ENCODE measurements at regions not wholly inside any gene's neighbourhood (a gene's known extent, or its start where the extent isn't known, plus 50 kb on each side); places are given as distances from the start of the nearest gene placed in this dataset.

DNA sequence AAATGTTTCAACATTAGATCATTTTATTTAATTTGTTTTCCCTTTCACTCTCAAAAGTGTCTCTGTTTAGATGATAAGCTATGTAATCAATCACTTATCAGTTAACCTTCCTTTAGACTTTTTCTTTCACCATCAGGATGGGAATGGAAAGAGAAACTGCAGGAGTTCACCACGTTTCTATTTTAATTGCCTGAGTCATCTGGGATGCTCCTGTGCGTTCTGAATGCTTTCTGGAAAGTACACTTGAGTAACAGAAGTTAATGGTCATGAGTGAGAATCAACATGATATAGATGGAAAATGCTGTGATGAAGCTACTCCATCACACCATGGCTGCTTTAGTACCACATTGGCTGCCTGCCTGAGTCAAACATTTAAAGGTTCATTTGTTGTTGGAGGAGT is 783.3 kb upstream of the CDH9 start:
- Histone ChIP-seq H3K36me3 (replicated peaks in 1 of 2; ENCODE audit: control insufficient read depth in 1 of 2, insufficient read depth in 2 of 2, low read length in 1 of 2) (no peaks in the 10 kb centered on the region), H3K27me3 (ENCODE audit: insufficient read depth) (no peaks in the 10 kb centered on the region), H4K20me1 (ENCODE audit: insufficient read depth) (no peaks in the 10 kb centered on the region), H3K4me1 (ENCODE audit: control insufficient read depth in 1 of 2, insufficient read depth in 2 of 2, low read depth in 1 of 2, low read length in 1 of 2) (no peaks in the 10 kb centered on the region), H3K9me2 (no peaks in the 10 kb centered on the region), H3F3A (replicated peaks; ENCODE audit: insufficient read depth) (no peaks in the 10 kb centered on the region), H3K27ac (ENCODE audit: low read depth in 2 of 2, low read length in 1 of 2) (no peak overlapping the region), H3K9me3 (no peaks in the 10 kb centered on the region), H3K9ac (no peak overlapping the region), H2AFZ (ENCODE audit: low read depth) (no peak overlapping the region), H3K79me2 (ENCODE audit: insufficient read depth) (no peaks in the 10 kb centered on the region), H3K4me2 (no peak overlapping the region), H3K4me3 (ENCODE audit: low read depth in 2 of 2, low read length in 1 of 2) (no peak overlapping the region)
- ChIA-PET POLR2A (no interaction called here), CTCF (no interaction called here)
- no peak for DNase-seq
- WGBS (ENCODE audit: low lambda C conversion rate), result 4% methylated on average over 2 of the region's 2 CpGs
- TF ChIP-seq, protein P1, sequence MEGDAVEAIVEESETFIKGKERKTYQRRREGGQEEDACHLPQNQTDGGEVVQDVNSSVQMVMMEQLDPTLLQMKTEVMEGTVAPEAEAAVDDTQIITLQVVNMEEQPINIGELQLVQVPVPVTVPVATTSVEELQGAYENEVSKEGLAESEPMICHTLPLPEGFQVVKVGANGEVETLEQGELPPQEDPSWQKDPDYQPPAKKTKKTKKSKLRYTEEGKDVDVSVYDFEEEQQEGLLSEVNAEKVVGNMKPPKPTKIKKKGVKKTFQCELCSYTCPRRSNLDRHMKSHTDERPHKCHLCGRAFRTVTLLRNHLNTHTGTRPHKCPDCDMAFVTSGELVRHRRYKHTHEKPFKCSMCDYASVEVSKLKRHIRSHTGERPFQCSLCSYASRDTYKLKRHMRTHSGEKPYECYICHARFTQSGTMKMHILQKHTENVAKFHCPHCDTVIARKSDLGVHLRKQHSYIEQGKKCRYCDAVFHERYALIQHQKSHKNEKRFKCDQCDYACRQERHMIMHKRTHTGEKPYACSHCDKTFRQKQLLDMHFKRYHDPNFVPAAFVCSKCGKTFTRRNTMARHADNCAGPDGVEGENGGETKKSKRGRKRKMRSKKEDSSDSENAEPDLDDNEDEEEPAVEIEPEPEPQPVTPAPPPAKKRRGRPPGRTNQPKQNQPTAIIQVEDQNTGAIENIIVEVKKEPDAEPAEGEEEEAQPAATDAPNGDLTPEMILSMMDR (IDR thresholded peaks at IDR 0.05), result no peak
- TF ChIP-seq, protein P2, sequence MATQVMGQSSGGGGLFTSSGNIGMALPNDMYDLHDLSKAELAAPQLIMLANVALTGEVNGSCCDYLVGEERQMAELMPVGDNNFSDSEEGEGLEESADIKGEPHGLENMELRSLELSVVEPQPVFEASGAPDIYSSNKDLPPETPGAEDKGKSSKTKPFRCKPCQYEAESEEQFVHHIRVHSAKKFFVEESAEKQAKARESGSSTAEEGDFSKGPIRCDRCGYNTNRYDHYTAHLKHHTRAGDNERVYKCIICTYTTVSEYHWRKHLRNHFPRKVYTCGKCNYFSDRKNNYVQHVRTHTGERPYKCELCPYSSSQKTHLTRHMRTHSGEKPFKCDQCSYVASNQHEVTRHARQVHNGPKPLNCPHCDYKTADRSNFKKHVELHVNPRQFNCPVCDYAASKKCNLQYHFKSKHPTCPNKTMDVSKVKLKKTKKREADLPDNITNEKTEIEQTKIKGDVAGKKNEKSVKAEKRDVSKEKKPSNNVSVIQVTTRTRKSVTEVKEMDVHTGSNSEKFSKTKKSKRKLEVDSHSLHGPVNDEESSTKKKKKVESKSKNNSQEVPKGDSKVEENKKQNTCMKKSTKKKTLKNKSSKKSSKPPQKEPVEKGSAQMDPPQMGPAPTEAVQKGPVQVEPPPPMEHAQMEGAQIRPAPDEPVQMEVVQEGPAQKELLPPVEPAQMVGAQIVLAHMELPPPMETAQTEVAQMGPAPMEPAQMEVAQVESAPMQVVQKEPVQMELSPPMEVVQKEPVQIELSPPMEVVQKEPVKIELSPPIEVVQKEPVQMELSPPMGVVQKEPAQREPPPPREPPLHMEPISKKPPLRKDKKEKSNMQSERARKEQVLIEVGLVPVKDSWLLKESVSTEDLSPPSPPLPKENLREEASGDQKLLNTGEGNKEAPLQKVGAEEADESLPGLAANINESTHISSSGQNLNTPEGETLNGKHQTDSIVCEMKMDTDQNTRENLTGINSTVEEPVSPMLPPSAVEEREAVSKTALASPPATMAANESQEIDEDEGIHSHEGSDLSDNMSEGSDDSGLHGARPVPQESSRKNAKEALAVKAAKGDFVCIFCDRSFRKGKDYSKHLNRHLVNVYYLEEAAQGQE (IDR thresholded peaks at IDR 0.05; ENCODE audit: low read depth, low read length), result no peak
- TF ChIP-seq RXRA (IDR thresholded peaks at IDR 0.05; ENCODE audit: borderline replicate concordance, low read depth), result no peak
- TF ChIP-seq SMC3 (IDR thresholded peaks at IDR 0.05; ENCODE audit: low read depth, low read length), result no peak
- TF ChIP-seq CHD2 (IDR thresholded peaks at IDR 0.05; ENCODE audit: low read length, partially characterized antibody), result no peak
- TF ChIP-seq MEF2A (IDR thresholded peaks at IDR 0.05; ENCODE audit: borderline replicate concordance, low read depth), result no peak
- TF ChIP-seq NFIC (IDR thresholded peaks at IDR 0.05; ENCODE audit: borderline replicate concordance), result no peak
- TF ChIP-seq GATA2 (CRISPR knock-in tag; IDR thresholded peaks at IDR 0.05), result no peak
- TF ChIP-seq TAF1 (IDR thresholded peaks at IDR 0.05; ENCODE audit: borderline replicate concordance, low read depth, low read length), result no peak
- TF ChIP-seq JUND (IDR thresholded peaks at IDR 0.05), result no peak
- TF ChIP-seq, protein P3, sequence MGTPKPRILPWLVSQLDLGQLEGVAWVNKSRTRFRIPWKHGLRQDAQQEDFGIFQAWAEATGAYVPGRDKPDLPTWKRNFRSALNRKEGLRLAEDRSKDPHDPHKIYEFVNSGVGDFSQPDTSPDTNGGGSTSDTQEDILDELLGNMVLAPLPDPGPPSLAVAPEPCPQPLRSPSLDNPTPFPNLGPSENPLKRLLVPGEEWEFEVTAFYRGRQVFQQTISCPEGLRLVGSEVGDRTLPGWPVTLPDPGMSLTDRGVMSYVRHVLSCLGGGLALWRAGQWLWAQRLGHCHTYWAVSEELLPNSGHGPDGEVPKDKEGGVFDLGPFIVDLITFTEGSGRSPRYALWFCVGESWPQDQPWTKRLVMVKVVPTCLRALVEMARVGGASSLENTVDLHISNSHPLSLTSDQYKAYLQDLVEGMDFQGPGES (IDR thresholded peaks at IDR 0.05; ENCODE audit: low read depth, low read length), result no peak
- no peak for TF ChIP-seq POLR2AphosphoS5 (IDR thresholded peaks at IDR 0.05; ENCODE audit: low read depth, low read length)
- TF ChIP-seq TCF12 (IDR thresholded peaks at IDR 0.05), result no peak
- TF ChIP-seq EZH2phosphoT487 (IDR thresholded peaks at IDR 0.05; ENCODE audit: borderline replicate concordance, low read depth), result no peak
- no peak for TF ChIP-seq RCOR1 (IDR thresholded peaks at IDR 0.05; ENCODE audit: low read length)

Data from SK-N-SH (cell line).